CD4-positive, alpha-beta T cell treated with Interleukin-17A for 1 hour (primary cell): ENCODE measurements at regions not wholly inside any gene's neighbourhood (a gene's known extent, or its start where the extent isn't known, plus 50 kb on each side); places are given as distances from the start of the nearest gene placed in this dataset.
A peak's percentile ranks its signal among the peaks of the same experiment; 100 is the strongest.
"Not testable (repeated sequence)": the region's sequence is repeated elsewhere in the genome, so short reads cannot be mapped to it uniquely, and the experiment has no call there.

Experiments
- DNase-seq: peaks from one replicate; pipeline ENCODE4 v3.0.0-alpha.2; 2020

GRCh38 chr21:28877318-28877884 is 115.3 kb downstream of the LTN1 start:
- DNase-seq, result no peak

GRCh38 chr21:28875078-28875477 is 117.6 kb downstream of the LTN1 start:
- DNase-seq, result no peak

DNA sequence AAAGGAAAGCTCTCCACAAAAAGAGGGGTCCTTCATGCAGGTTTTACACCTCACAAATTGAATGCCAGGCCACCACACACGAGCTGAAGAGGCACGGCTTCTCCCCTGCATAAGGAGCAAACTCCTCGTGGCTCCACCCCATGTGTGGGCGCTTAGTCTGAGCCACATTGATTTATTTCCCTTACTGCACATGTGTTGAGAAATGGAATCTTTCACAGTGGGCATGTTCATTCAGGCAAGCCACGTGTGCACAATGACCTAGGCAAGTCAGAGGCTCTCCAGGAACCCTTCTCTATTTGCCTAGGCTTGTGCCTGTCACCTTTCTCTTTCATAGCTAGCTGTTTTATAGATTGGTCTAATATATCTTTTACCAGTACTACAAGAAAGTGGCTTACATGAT is 120.5 kb downstream of the LTN1 start:
- no peak for DNase-seq

GRCh38 chr21:28871388-28872010 is 121.2 kb downstream of the LTN1 start:
- DNase-seq, result no peak

GRCh38 chr21:28867401-28867800 is 125.3 kb downstream of the LTN1 start:
- DNase-seq, result no peak

DNA sequence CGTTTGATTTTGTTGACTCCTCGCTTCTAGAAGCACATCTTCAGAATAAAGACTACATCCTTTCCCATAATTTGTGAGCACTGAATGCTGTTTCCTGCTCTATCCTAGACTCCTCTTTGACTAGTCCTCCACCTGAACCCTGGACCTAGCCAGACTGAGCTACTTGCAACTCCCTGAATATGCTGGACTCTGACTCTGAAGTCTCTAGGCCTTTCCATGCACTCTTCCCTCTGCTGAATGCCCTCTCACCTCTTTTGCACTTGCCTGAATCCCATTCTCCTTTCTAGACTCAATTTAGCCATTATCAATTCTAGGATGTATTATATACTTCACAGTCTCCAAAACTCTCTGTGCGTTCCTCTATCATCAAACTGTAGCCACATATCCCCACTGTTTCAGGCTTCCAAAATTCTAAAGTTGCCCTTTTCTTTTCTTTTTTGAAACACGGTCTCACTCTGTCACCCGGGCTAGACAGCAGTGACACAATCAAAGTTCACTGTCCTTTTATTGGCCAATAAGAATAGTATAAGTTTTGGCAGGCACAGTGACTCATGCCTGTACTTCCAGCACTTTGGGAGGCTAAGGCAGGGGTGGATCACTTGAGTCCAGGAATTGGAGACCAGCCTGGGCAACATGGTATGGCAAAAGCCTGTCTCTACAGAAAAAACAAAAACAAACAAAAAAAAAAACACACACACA is 127.0 kb downstream of the LTN1 start:
- no peak for DNase-seq

- no peak for DNase-seq
Measured at GRCh38 chr21:28858424-28858823, 134.3 kb downstream of the LTN1 start.

GRCh38 chr21:28857752-28858151 is 134.9 kb downstream of the LTN1 start:
- DNase-seq, result no peak

DNA sequence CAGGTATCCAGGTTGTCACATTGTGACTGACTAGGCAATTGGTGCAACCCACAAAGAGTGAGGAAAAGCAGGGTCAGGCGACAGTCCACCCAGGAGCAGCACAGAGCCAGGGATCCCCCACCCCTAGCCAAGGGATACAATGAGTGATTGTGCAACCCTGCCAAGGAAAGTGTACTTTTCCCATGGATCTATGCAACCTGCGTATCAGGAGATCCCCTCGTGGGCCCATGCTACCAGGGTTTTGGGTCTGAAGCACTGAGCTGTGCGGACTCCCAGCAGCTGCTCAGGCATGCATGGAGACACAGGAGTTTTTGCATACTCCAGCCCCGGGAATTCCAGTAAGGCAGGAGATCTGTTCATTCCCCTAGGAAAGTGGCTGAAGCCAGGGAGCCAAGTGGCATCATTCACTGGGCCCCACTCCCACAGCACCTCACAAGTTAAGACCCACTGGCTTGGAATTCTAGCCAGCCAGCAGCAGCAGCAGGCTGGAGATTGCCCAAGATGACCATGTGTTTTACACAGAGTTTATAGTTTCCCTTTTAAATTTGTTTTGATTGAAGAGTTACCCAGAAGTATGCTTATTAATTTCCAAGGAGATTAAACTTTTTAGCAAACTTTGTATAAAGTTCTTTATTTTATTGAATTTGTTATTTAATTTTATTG is 136.0 kb downstream of the LTN1 start:
- no peak for DNase-seq

GRCh38 chr21:28852706-28853105 is 140.0 kb downstream of the LTN1 start:
- no peak for DNase-seq

DNA sequence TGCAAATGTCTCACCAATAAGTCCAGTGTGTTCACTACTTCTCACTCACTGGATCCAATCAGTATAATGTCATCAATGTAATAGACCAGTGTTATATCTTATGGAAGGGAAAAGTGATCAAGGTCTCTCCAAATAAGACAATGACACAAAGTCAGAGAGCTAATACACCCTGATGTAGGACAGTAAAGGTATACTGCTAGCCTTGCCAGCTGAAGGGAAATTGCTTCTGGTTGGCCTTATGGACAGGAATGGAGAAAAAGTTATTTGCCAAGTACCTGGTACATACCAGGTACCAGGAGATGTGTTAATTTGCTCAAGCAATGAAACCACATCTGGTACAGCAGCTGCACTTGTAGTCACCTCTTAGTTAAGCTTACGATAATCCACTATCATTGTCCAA is 141.0 kb downstream of the LTN1 start:
- no peak for DNase-seq

DNA sequence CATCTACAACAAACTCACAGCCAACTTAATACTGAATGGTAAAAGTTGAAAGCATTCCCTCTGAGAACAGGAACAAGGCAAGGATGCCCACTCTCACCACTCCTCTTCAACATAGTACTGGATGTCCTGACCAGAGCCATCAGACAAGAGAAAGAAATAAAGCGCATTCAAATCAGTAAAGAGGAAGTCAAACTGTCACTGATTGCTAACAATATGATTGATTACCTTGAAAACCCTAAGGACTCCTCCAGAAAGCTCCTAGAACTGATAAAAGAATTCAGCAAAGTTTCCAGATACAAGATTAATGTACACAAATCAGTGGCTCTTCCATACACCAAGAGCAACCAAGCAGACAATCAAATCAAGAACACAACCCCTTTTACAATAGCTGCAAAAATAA is 153.4 kb downstream of the LTN1 start:
- not testable (repeated sequence) for DNase-seq

GRCh38 chr21:28837426-28837825 is 155.3 kb downstream of the LTN1 start:
- peak; percentile 54 for DNase-seq

GRCh38 chr21:28836588-28836987 is 156.1 kb downstream of the LTN1 start:
- peak; percentile 42 for DNase-seq

DNA sequence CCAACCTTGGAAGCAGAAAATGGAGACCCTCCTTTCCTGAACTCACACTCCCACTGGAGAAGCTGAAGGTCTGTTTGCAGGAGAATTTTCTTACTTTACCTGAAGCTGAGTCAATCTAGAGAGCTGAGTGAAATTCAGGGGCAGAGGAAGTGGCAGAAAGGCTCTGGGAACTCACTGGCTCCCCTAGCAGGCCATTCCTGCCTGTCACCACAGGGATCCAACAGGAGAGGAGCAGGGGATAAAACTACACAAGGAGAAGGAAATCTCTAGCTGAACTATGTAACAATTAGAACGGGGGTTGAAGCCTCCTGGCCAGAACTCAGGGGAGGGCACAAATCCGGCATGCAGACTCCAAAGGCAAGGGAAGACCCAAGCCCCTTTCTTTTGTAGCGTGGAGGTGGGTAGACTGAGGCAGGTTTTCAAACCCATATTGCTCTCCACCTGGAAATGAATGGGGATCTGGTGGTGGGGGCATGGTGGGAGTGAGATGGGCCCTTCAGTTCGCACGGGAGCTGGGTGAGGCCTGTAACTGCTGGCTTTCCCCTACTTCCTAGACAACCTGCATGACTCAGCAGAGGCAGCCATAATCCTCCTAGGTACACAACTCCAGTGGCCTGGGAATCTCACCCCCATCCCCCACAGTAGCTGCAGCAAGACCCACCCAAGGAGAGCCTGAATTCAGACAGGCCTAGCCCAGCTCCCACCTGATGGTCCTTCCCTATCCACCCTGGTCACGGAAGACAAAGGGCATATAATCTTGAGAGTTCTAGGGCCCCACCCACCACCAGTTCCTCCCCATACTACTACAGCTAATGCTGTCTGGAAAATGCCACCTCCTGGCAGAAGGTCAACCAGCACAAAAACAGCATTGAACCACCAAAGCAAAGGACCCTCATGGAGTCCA is 158.1 kb downstream of the LTN1 start:
- no peak for DNase-seq

GRCh38 chr21:28833609-28834008 is 159.1 kb downstream of the LTN1 start:
- DNase-seq, result no peak

GRCh38 chr21:28833182-28833581 is 159.5 kb downstream of the LTN1 start:
- DNase-seq, result no peak

DNA sequence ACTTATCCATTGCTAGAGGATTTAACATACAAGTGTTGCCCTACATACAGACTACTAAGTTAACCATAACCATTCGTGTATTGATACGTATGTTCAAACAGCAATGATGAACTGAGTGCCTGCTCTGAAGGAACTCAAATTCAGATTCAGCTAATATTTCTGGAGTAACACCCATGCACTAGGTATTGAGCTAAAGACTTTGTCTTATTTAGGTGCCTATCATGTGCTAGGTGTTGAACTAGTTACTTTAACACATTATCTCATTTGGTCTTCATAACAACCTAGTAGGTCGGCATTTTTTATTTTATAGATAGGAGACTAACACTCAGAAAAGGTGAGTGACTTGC is 160.0 kb downstream of the LTN1 start:
- DNase-seq, result no peak

DNA sequence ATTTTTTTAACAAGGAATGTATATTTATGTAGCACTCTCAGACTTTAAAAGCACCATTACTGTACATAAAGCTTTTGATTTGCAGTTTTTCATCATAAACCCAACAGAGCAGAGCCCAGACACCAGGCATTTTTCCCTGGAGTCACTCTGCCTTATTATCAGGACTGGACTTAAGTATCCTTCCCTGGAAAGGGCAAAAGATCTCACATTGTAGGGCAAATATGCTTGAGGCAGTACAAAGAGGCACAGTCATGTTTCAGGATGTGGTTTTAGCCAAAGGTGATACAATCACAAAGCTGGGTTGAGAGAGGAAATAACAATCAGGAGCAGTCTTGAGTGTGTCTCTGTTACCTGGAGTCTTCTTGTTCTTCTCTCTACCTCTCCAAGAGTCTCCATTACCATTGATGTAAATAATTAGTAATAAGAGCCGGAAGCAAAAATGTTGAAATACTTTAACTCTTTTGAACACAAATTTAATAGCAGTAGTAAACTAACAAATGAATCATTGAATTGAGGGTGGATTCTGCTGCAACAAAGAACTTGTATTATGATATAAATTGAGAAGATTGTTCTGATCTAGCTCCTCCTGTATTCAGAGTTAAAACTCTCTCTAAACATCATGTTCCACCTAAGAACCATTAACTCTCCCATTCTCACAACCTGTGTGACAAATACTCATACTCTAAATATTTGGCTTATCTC is 160.5 kb downstream of the LTN1 start:
- peak; percentile 73 for DNase-seq

DNA sequence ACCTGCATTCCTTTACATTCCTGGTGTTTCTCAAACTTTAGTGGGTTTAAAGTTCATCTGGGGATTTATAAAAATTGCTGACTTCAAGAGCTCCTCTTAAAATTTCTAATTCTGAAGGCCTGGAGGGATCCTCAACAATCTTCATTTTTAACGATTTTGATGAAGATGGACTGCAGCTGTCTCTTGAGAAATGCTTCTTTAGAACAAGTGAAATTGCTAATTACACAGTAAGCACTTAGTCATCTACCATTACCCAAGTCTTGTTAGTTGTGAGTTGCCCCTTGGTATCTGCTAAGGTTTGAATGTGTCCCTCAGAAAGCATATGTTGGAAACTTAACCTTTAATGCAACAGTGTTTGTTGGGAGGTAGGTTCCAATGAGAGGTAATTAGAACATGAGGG is 163.7 kb downstream of the LTN1 start:
- DNase-seq, result no peak

DNA sequence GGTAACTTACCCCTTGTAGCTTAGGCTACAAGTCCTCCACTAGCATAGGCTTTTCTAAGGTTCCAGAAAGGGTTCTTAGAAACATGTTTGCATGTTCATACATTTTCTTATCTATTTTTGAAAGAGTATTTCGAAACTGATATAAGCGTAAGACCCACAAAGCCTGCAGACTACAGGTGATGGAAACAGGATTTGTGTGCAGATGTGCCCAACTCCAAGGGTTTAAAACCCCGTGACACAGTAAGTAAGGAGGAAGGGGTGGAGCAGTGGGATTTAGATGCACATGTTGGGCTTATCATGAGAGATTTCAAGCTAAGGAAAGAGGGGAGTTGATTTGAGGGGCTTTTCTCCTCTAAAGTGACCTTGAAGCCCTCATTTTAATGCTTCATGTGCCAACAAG is 164.7 kb downstream of the LTN1 start:
- DNase-seq, result no peak

- no peak for DNase-seq
Measured at GRCh38 chr21:28827422-28827821, 165.3 kb downstream of the LTN1 start.
